ENCODE measurements at regions not wholly inside any gene's neighbourhood (a gene's known extent, or its start where the extent isn't known, plus 50 kb on each side); places are given as distances from the start of the nearest gene placed in this dataset.

DNA sequence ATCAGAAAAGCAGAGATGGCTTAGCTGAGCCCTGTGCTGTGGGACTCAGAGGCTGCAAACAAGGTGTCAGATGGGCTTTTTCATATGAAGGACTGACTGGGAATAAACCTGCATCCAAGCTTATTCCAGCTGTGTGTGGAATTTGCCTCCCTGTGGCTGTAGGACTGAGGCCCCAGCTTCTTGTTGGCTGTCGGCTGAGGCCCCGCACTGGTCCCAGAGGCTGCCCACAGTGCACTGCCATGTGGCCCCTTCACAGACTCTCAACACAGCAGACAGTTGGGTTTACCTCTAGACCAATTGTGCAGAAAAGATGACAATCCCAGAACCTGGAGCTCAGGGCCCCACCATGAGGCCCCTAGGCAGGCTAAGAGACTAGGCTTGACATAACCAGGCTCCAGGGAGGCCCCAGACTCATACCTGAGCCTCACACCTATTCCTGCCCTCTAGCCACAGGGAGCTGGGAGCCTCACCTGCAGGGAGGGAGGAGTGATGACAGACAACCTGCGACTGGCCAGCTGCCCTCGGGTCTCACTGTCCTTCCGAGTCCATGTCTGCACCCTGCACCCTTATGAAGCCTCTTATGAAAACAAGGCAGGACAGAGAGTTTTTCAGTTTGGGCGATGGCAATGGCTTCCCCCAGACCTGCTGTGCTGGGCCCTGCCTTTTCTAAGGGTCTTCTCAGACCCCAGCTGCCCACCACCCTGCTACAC, 615.5 kb downstream of the NPHP4 start:
- no peak for FAIRE-seq
- DNase-seq (ENCODE audit: low spot score in 2 of 2), result no peak

DNA sequence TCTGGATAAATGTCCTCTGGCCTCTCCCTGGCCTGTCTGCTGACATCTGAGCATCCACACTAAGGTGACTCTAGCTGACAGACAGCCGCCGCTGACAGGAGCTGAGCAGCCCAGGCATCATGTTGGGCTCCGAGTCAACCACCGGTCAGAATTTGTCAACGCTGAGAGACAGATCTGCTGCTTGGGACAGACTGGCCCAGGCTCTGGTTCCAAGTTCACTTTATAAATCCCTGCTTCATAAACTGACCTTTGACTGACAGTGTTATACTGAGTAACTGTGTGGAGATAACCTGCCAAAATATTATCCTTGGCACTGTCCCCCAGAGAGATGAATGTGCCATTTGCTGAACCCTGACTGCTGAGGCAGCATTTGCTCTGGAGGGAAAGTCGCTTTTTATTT, 616.7 kb downstream of the NPHP4 start:
- FAIRE-seq (no peak), DNase-seq (ENCODE audit: low spot score in 2 of 2) (no peak)

DNA sequence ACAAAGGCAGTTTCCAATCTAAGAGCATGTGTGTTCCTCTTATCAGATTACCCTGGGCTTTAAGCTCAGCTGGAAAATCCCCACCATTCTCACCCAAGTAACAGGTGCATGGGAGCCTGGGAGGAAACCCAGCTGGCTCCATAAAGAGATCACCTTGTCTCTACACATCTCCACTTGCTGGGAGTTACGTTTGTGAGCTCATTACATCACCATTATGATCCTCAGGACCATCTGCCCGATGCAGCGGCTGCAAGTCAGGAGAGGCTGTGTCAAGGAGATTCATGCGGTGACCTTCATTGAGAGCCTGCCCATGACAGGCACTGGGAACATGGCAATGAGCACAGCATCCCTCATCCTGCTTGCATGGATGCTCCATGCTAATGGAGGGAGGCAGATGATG, 618.0 kb downstream of the NPHP4 start:
- DNase-seq (ENCODE audit: low spot score in 2 of 2), result no peak

DNA sequence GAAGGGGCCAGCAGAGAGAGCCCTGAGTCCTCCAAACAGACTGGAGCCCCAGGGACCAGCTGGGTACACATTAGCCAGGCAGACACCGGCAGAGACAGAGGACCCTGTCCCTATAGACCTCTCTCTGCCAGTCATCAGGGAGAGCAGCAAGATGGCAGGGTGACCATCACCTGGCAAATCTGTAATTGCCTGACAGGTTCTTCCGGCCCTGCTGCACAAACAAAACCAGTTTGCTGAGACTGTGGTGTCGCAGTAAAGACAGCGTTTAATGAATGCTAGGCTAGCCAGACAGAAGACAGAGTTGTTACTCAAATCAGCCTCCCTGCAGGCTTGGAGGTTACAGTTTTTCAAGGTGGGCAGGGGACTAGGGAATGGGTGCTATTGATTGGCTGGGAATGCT, 618.9 kb downstream of the NPHP4 start:
- FAIRE-seq (no peak), DNase-seq (ENCODE audit: low spot score in 2 of 2) (no peak)

More for the DNA sequence above, 618.0 kb downstream of the NPHP4 start:
- FAIRE-seq, result no peak

DNA sequence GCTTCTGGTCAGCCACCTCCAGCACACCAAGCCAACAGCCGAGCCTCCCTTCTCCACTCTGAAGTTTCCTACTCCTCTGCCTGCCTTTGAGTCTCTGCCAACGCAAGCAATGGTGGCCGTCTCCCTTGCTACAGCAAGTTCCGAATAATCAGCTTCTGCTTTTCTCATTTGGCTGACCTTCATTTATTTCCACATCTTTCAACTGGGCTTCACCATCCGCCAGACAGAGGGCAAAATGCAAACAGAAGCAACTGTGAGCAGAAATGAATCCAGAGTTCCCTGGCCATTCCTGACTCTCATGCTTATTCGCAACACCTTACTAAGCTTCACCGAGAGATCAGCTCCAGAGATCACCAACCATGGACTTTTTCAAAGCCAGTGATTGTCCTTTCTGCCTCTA, 621.0 kb downstream of the NPHP4 start:
- no peak for DNase-seq (ENCODE audit: low spot score in 2 of 2)
- FAIRE-seq, result no peak

DNA sequence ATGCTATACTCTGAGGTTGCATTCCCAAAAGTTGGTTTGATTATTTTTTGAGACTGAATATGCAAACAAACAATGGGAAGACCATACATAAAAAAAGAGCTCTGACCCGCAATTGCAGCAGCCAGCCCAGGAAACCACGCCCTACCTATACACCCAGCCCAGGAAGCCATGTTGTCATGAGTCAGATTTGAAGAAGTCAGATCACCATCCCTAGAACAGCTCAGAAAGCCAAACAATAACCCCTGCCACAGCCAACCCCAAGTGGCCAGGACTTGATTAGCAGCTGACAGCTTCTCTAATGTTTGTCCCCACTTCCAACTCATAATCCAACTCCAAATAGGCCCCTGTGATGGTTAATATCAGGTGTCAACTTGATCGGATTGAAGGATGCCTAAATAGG, 621.9 kb downstream of the NPHP4 start:
- DNase-seq (ENCODE audit: low spot score in 2 of 2), result no peak
- FAIRE-seq, result no peak

DNA sequence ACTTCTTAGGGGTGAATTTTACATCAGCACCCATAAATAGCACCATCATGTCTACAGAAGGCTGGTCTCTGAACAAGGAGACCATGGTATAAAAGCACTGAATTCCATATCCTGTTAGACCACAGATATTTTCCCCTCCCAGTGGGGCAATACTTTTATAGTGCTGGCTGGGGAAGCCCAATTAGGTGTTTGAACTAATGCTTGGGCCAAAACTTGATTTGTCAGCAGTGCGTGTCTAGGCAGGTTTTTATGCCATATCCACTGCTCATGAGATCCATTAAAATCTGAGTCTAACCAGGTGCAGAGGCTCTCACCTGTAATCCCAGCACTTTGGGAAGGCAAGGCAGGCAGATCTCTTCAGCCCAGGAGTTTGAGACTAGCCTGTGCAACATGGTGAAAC, 623.0 kb downstream of the NPHP4 start:
- DNase-seq (ENCODE audit: low spot score in 2 of 2), result no peak
- no peak for FAIRE-seq

DNA sequence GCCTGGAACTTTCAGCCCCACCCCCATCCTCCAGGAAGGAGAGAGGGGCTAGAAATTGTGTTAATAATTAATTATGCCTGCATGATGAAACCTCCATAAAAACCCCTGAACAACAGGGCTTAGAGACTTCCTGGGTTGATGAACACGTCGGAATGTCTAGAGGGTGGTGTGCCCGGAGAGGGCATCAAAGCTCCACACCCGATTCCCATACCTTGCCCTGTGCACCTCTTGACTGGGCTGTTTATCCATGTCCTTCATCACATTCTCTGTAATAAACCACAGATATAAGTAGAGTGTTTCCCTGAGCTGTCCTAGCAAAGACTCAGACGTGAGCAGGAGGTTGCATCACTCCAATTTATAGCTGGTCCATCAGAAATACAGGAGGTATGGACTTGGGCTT, 624.0 kb downstream of the NPHP4 start:
- FAIRE-seq (no peak), DNase-seq (ENCODE audit: low spot score in 2 of 2) (no peak)

DNA sequence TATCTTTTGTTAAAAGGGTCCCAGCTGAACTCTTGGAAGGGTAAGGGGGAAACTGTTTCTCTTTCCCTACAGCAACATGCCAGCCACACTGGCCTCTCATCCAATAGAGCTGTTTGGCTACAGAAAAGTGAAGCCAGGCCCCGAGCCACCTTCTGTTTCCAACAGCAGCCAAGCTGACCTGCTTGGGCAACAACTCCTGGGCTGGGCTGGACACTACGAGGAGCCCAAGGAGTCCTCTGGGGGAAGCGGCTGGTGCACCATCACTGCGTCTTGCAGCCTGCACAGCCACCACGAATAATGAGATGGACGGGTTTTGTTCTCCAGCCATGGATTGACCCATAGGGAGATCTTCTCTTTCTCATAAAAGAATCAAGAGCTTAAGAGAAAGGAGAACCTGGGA, 624.9 kb downstream of the NPHP4 start:
- FAIRE-seq (no peak), DNase-seq (ENCODE audit: low spot score in 2 of 2) (no peak)

DNA sequence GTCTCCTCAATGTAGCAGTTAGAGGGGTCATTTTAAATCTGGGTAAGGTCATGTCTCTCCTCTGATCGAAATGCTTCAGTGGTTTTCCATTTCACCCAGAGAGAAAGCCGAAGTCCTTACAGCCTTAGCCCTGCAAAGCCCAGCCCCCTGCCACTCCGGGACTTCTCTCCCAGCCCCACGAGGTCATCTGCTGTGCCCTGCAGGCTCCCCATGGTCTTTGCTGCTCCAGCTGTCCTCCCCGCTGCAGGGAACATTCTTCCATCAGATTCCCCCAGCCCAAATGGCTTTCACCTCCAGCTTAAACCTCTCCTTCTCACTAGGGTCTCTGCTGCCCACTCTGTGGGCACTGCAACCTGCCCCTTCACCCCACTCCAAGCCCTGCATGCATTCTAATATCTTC, 626.5 kb downstream of the NPHP4 start:
- no peak for FAIRE-seq
- DNase-seq (ENCODE audit: low spot score in 2 of 2), result no peak

DNA sequence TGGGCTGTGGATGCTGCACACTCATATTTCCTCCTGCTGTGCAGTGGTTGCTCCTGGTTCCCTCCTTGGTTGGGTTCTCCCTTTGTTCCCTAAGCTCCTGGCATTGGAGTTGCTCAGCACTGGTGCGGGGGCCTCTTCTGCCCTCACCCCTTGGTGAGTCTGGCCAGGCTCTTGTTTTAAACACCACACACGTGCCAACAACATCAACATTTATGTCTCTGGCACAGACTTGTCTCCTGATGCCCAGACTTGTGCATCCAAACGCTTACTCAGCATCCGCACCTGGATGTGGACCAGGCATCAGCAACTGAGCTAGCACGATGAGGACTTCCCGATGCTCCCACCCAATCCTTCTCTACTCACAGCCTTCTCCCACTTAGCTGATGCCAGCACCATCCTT, 627.6 kb downstream of the NPHP4 start:
- FAIRE-seq (no peak), DNase-seq (ENCODE audit: low spot score in 2 of 2) (no peak)

DNA sequence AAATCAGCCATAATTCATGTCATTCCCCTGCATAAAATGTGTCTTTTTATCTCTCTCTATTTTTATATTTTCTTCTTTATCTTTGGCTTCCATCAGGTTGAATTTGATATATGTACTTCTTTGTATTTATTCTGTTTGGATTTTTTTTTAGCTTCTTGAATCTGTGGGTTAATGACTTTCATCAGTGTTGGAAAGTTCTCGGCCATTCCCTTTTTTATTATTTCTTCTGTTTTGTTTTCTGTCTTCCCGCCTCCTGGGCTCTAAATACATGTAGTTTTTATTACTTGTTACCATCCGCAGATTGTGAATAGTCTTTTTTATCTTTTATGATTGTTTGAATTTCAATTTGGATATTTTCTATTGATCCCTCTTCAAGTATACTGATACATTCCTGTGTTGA, 637.5 kb downstream of the NPHP4 start:
- FAIRE-seq (no peak), DNase-seq (ENCODE audit: low spot score in 2 of 2) (no peak)

DNA sequence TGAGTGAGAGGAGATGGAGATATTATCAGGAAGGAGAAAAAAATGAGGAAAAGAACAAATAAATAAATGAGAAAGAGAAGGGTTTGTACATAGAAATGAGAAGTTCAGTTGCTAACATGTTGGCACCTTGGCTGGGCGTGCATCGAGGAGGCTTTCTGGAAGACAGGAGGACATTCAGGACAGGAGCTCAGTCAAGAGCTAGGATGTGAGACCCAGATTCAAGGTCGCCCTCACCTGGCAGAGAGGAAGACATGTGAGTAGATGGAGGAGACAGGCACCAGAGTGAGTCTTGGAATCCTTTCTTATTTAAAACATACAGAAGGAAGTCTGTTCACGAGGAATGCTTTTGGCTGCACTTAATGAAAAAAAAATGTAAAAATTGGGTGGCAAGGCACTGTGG, 640.9 kb downstream of the NPHP4 start:
- FAIRE-seq (no peak), DNase-seq (ENCODE audit: low spot score in 2 of 2) (no peak)

DNA sequence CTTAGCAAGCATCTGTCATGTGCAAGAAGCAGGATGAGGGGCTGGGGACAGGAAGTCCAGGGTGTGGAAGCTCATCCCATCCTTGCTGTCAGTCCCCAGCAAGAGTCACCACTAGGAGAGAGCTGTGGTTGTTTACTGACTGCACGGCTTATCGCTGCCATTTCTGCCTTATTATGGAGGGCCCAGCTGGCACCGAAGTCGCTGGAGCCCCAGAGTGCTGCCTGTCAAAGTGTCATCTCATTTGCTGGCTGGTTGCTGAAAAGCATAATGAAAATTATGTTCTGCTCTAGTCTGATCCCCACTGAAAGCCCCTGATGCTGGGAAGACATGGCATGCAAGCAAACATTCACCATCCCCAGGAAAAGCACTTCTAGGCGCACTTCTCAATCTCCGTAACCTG, 642.7 kb downstream of the NPHP4 start:
- FAIRE-seq, result no peak
- DNase-seq (ENCODE audit: low spot score in 2 of 2), result no peak

DNA sequence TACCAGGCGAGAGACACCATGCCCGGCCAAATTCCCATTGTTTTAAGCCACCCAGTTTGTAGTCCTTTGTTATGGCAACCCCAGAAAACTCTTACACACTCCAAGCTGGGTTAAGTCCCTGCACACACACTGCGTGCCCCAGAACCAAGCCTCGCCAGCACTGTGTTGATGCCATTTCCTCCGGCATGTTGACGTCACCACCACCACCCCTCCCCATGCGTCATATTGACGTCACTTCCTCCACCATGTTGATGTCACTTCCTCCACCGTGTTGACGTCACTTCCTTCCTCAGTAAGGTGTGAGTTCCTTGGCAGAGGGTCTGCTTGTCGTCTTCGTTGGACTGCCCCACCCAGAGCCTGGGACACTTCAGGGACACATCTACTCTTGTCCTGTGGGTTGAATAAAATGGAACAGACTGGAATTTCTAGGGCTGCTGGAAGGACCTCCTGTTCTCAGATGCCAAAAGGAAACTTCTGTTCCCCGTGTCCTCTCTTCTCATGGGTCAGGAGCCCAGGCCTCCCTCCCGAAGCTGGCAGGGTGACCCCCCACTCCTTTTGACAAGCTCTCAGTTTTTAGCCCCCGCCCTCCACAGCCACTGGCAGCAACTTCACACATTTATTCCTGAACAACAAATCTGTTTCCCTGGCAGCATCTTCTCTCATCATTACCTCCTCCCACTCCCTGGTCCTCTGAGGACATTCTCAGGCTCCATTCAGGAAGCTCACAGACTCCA, 643.3 kb downstream of the NPHP4 start:
- FAIRE-seq (no peak), DNase-seq (ENCODE audit: low spot score in 2 of 2) (peak in 1 of 2 donors; percentile 16)

DNA sequence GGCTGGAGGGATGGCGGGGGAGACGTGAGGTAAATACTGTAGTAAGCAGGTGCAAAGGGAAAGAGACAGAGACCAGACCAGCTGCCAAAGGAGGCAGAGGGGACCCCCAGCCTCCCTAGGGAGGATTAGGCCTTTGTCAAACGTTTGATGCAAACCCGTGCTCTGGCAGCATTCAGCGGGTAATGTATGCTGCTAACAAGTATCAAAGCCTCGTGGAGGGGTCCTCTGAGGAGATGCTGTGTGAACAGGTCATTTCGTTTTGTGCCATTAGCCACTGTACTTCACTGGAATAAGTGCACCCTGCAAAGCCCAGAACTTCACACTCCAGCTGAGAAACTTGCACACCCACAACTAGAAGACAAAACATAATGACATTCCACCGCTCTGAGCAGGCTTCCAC, 644.5 kb downstream of the NPHP4 start:
- no peak for FAIRE-seq
- no peak for DNase-seq (ENCODE audit: low spot score in 2 of 2)

DNA sequence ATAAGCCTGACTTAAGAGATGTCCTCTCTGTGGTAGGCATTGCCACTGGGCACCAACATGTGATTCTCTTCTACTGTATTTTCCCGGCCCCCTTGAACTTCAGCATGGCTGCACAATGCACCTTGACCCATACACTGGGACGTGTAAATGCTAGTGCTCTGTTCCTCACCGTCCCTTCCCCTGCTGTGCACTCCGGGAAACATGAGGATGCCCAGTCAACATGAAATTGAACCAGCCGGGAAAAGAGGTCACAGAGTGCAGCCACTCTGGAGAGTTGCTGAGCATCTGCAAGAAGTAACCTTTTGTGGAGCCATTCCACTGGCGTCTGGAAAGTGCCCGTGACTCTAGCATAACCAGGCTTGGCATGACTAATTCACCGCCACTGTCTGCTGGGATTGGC, 646.7 kb downstream of the NPHP4 start:
- no peak for DNase-seq (ENCODE audit: low spot score in 2 of 2)
- FAIRE-seq, result no peak

DNA sequence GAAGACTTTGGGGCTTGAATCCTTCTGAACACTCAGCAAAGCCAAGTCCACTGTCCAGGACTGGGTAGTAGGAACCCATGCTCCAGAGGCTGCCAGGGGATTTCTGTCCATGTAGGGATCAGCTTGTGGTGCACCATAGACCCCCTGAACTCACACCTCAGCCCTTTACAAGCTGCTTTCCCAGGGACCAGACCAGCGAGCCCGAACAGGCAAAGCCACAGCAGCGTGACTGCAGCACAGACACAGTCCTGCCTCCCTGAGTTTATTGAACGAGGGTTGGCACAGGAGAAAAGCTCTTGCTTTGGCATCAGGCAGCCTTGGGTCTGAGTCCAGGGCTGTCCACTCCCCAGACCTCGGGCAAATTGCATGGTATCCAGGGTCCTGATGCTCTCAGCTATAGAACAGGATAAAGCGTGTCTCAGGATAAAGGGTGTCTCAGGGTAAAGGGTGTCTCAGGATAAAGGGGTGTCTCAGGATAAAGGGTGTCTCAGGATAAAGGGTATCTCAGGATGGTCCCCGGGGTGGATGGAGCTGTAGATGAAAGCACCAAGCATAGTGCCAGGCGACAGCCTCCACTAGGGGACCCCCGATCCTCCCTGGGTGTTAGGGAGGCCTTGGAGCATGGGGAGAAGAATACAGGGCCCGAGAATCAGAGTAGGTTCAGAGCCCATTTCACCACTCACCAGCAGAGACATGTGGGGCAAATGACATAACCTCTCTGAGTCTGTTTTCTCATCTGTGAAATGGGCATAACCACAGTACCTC, 648.8 kb downstream of the NPHP4 start:
- no peak for DNase-seq (ENCODE audit: low spot score in 2 of 2)
- FAIRE-seq, result no peak

DNA sequence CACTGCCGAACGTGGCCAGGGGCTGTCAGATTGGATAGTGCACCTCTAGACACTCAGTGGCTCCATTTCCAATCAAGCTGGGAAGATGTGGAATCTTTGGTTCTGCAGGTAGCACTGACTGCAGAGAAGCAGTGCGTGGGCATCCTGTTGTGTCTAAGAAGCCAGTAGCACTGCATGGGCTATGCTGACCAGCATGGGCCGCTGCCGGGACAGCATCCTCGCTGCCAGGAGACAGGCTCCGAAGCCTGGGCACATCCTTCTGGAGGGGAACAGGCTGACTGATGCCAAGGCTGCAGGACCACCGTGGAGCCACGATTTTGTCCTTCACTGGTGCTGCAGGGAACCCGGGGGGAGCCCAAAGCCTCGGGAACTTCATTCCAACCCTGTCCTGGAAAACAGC, 649.4 kb downstream of the NPHP4 start:
- FAIRE-seq (no peak), DNase-seq (ENCODE audit: low spot score in 2 of 2) (no peak)

DNA sequence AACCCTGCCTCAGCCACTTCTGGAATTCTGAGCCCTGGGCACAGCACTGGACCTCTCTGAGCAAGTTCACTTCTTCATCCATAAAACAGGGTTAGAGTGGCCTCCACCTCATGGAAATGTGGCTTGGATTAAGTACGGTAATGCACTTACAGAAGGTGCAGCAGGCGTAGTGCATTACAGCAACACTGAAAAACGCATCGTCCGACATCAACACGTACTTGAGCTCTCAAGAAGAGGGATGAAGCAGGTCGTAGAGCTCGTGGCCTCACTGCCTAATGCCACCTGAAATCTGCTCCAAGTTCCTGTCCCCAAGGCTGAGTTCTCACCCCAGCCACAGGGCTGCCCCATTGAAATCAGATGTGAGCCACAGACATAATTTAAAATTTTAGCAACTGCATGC, 650.1 kb downstream of the NPHP4 start:
- FAIRE-seq (no peak), DNase-seq (ENCODE audit: low spot score in 2 of 2) (no peak)

DNA sequence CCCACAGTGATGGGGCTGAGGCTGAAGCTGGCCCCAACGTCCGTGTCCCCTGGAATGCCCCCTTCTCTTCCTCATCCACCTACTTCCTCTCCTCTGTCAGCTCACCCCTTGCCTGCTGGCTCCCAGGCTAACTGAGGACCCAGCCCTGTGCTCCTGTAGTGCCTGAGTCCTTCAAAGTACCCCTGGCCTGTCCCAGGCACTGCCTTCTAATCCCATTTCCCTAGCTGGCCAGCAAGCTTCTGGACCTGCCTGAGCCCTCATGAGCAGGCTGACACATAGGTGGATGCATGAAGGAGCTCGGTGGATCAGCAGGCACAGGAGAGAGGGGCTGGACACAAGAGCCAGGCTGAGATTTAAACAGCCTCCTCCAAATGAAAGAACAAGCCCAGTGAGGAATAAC, 650.8 kb downstream of the NPHP4 start:
- FAIRE-seq (no peak), DNase-seq (ENCODE audit: low spot score in 2 of 2) (no peak)
